ENCODE measurements at regions not wholly inside any gene's neighbourhood (a gene's known extent, or its start where the extent isn't known, plus 50 kb on each side); places are given as distances from the start of the nearest gene placed in this dataset.

- no peak for ATAC-seq
Measured at GRCh38 chr16:73172241-73172972, 124.5 kb upstream of the ZFHX3 start.

- no peak for ATAC-seq
Measured at GRCh38 chr16:73171901-73172240, 123.9 kb upstream of the ZFHX3 start.

GRCh38 chr16:73171380-73171779, 123.5 kb upstream of the ZFHX3 start:
- no peak for ATAC-seq

GRCh38 chr16:73170612-73171038, 122.7 kb upstream of the ZFHX3 start:
- ATAC-seq, result no peak

- ATAC-seq, result no peak
Measured at GRCh38 chr16:73166947-73167550, 119.1 kb upstream of the ZFHX3 start.

- ATAC-seq, result no peak
Measured at GRCh38 chr16:73166441-73166851, 118.5 kb upstream of the ZFHX3 start.

- no peak for ATAC-seq
Measured at GRCh38 chr16:73163238-73163815, 115.4 kb upstream of the ZFHX3 start.

- ATAC-seq, result no peak
Measured at GRCh38 chr16:73161977-73162376, 114.0 kb upstream of the ZFHX3 start.

- ATAC-seq, result no peak
Measured at GRCh38 chr16:73159296-73159695, 111.4 kb upstream of the ZFHX3 start.

- ATAC-seq, result no peak
Measured at GRCh38 chr16:73157861-73158260, 109.9 kb upstream of the ZFHX3 start.

GRCh38 chr16:73154063-73154870, 106.3 kb upstream of the ZFHX3 start:
- no peak for ATAC-seq

- ATAC-seq, result no peak
Measured at GRCh38 chr16:73152386-73153125, 104.6 kb upstream of the ZFHX3 start.

GRCh38 chr16:73151941-73152340, 104.0 kb upstream of the ZFHX3 start:
- no peak for ATAC-seq

- ATAC-seq, result no peak
Measured at GRCh38 chr16:73151225-73151624, 103.3 kb upstream of the ZFHX3 start.

GRCh38 chr16:73150786-73151185, 102.9 kb upstream of the ZFHX3 start:
- ATAC-seq, result no peak

- ATAC-seq, result no peak
Measured at GRCh38 chr16:73149334-73149733, 101.4 kb upstream of the ZFHX3 start.

GRCh38 chr16:73147958-73148357, 100.0 kb upstream of the ZFHX3 start:
- no peak for ATAC-seq

GRCh38 chr16:73145166-73145880, 97.4 kb upstream of the ZFHX3 start:
- ATAC-seq, result no peak

GRCh38 chr16:73143576-73144422, 95.9 kb upstream of the ZFHX3 start:
- ATAC-seq, result no peak

- ATAC-seq, result no peak
Measured at GRCh38 chr16:73143002-73143401, 95.1 kb upstream of the ZFHX3 start.

Data from activated CD4-positive, CD25-positive, alpha-beta regulatory T cell treated with anti-CD3 and anti-CD28 coated beads, Interleukin-2, amount 50 U/mL, for 24 hours (primary cell).